COLO668 (cell line): ENCODE measurements at regions not wholly inside any gene's neighbourhood (a gene's known extent, or its start where the extent isn't known, plus 50 kb on each side); places are given as distances from the start of the nearest gene placed in this dataset.

Source experiments
- DNase-seq: peaks from one replicate; lab custom pipeline; 2025; ENCODE audit not compliant: unreplicated experiment; lab: John Stamatoyannopoulos, UW

DNA sequence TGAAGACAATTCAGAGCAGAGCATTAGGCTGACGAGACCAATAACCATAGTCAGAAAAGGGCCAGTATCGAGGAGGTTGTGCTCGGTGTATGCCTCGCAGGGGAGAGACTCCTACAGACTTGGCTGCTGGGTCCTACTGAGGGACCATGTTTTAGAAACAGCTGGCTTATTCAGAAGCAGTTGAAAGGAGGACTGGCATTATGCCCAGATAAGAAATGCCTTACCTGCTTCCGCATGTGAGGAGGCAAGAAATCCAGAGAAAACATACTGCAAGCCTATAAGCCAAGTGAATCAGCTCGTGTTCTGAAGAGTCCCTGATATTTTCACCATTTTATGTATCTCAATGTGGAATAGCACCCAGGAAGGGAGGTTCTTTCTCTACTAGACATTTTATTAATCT lies 434.7 kb downstream of the GRB14 start:
- DNase-seq = no peak

- DNase-seq = no peak
Measured at GRCh38 chr2:164182116-164182627, 439.1 kb downstream of the GRB14 start.

GRCh38 chr2:164178835-164179465 lies 442.3 kb downstream of the GRB14 start:
- no peak for DNase-seq

- DNase-seq = no peak
Measured at GRCh38 chr2:164164602-164165001, 428.8 kb upstream of the FIGN start.

DNA sequence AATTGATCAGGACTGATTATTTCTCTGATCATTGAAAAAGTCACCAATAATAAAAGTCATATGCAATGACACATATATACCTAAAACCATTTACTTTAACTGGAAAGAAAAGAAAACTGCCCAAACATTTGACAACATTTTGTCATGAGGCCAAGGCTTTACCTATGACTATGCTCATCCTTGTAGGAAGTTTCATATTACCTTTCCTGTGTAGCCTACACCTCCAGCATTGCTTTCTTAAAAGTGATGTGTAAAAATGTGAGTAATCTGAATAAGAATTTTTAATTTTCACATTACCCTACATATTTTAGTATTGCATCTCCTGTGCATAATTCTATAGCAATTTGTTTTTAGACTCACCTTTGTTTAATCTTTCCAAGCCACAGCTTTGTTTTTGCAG lies 419.8 kb upstream of the FIGN start:
- no peak for DNase-seq

GRCh38 chr2:164151522-164151921 lies 415.7 kb upstream of the FIGN start:
- DNase-seq = no peak

DNA sequence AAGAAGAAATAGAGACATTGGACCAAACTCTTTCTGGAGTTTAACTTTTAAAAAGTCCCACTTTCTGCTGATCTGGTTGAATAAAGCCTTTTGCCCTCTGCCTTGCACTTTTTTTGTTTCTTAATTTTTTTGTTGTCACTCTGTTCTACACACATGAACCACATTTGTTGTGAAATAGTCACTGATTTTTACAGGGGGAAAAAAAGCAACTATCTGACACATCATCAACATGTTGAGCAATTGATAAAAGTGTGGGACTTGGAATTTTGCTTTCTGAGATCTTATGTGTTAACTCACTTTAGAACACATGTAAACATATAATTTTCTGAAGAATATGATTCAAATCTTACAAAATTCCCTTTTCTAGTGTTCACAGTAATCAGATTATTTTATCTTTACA lies 414.8 kb upstream of the FIGN start:
- DNase-seq = no peak

DNA sequence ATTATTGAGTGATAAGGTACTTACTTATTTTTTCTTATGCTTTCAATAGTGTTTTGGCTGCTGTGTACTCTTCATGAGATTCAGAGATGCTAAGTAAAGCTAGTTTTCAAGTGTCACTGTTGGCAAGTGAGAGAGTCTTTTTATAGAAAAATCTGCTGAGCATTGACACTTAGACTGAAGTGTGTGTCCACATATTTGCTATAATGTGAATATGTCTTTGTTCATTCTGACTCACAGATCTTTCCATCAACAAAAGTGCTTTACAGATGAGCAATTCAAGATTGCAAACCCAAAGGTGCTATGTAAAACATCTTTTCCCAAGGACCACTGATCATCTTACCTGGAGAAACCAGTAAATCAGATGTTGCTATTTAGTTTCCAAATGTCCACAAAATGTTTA lies 410.6 kb upstream of the FIGN start:
- DNase-seq = no peak

DNA sequence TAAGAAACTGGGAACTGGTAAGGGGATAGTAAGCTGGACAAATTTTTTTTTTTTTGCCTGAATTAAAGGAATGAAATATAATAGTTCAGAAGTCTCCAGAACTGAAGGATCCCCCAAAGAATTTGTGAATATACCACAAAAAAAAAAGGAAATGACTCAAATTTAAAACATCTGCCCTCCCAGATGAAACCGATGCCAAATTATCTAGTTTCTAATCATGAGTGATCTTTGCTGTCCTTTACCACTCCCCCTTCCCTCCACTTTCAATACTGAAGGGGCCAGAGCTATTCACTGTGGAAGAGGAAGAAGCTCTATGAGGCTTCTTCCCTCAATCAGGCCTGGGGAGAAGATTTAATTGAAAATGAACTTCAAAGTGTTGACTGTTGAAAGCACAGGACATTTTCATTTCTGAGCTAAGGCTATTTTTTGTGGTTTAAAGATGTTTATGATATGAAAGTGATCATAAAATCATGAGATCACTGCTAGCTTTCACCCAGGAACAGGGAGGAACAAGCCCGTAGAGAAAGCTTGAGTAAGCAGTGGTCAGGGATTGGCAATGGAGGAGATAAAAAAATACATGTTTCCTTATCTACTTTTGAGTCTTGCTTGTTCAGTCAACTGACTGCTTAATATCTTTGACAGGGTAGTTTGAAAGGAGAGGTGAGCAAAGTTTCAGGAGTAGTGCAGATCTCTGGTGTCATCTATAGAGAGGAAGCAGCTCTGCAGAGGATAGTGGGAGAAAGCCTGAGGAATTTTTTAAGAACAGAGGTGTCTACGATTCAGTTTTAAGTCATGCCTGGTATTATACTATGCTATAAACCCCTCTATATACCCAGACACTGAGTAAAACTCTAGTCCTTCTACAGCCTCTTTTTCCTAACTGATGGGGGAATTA lies 409.5 kb upstream of the FIGN start:
- no peak for DNase-seq

- DNase-seq = no peak
Measured at GRCh38 chr2:164143183-164143930, 407.5 kb upstream of the FIGN start.

GRCh38 chr2:164142755-164143154 lies 406.9 kb upstream of the FIGN start:
- DNase-seq = no peak

DNA sequence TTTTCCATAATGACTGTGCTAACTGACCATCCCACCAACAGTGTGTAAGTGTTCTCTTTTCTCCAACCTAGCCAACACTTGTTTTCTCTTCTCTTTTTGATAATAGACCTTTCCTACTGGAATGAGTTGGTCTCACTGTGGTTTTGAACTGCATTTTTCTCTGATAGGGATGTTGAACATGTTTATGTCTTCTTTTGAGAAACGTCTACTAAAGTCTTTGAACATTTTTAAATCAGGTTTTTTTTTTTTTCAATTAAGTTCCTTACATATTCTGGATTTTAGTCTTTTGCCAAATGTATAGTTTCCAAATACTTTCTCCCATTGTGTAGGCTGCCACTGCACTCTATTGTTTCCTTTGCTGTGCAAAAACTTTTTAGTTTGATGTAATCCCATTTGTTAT lies 405.5 kb upstream of the FIGN start:
- no peak for DNase-seq

DNA sequence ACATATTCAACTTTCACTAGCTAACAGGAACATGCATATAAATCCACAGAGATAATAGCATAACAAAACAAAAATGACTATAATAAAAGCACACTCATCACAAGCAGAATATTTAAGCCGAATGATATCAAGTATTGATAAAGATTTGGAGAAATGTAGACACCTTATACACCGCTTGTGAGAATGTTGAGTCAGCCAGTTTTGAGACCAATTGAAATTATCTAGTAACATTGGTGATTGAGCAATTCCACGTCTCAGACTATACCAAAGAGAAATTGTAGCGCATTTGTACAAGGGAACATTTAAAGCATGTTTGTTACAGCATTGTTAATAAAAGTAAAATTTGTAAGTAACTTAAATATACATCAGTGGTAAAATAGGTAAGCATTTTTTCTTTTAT lies 402.9 kb upstream of the FIGN start:
- DNase-seq = no peak

GRCh38 chr2:164134336-164134735 lies 398.5 kb upstream of the FIGN start:
- no peak for DNase-seq

GRCh38 chr2:164127971-164128527 lies 392.2 kb upstream of the FIGN start:
- DNase-seq = no peak

- no peak for DNase-seq
Measured at GRCh38 chr2:164126960-164127660, 391.3 kb upstream of the FIGN start.

DNA sequence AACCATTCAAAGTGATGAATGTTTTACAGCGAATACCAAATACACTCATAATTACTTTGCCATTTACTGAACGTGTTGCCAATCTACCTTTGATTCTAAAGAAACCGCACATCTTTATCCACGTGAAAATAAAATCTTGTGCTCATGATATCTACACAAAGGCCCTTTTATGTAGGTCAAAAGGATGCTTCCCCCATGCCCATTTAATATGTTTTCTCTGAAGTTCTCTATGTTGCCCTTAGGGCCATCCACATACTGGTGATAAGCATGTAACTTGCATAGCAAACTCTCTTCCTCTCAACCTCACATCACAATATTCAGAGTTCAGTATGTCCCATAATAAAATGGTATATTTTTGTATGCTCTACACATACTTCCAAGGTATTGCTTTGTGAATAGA lies 380.0 kb upstream of the FIGN start:
- DNase-seq = no peak

DNA sequence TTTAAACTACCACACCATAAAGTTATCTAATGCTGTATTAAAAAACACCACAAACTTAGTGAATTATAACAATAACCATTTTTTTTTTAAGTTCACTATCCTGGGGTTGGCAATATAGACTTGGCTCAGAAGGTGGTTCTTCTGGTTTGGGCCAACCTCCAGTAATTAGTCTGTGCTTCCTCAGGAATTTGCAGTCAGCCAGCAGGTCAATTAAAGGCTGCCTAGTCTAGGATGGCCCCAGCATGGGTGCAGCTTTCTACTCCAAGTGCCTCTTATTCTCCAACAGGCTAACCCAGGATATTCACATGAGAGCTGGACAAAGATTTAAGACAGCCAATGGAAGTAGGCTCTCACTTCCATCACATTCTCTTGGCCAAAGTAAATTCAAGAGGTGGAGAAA lies 379.1 kb upstream of the FIGN start:
- no peak for DNase-seq

GRCh38 chr2:164112105-164112504 lies 376.3 kb upstream of the FIGN start:
- no peak for DNase-seq

DNA sequence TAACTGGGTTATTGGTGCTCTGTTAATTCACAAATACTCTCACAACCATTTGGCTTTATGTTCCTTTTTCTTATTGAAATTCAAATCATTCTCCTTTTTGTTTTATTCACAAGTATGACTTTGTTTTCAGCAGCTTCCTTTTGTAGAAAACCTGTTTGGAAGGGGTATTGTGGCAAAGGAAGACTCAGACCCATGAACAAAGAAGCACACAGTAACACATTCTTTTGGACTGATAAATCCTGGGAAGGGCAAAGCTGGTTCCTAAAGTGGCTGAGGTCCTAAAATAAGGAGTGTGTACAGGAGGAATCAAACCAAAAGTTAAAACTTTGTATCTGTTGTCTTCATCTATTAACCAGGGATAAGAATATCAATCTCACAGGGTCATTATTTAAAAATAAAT lies 374.7 kb upstream of the FIGN start:
- DNase-seq = no peak

- DNase-seq = no peak
Measured at GRCh38 chr2:164109006-164109405, 373.2 kb upstream of the FIGN start.
